Type B pancreatic cell (in vitro differentiated cells): ENCODE measurements at regions not wholly inside any gene's neighbourhood (a gene's known extent, or its start where the extent isn't known, plus 50 kb on each side); places are given as distances from the start of the nearest gene placed in this dataset.
"Not testable (repeated sequence)": the region's sequence is repeated elsewhere in the genome, so short reads cannot be mapped to it uniquely, and the experiment has no call there.

Experiments
- DNase-seq: peaks from one replicate; pipeline ENCODE4 v3.0.0; 2021; ENCODE audit warnings: mixed read lengths; ENCODE audit not compliant: unreplicated experiment; ENCODE audit errors: extremely low spot score
- H3K27ac Mint-ChIP-seq: 2 replicates; pipeline ENCODE4 v1.8.0; 2021; ENCODE audit warnings: mild to moderate bottlenecking, mixed read lengths
- H3K27me3 Mint-ChIP-seq: 2 replicates; pipeline ENCODE4 v1.8.0; 2021; ENCODE audit warnings: mixed read lengths
- H3K36me3 Mint-ChIP-seq: 2 replicates; pipeline ENCODE4 v1.8.0; 2021; ENCODE audit warnings: mixed read lengths
- H3K4me1 Mint-ChIP-seq: one replicate; pipeline ENCODE4 v1.8.0; 2021; ENCODE audit warnings: mixed read lengths; ENCODE audit not compliant: unreplicated experiment
- H3K4me3 Mint-ChIP-seq: 2 replicates; pipeline ENCODE4 v1.8.0; 2021; ENCODE audit warnings: mild to moderate bottlenecking, mixed read lengths
- H3K9me3 Mint-ChIP-seq: 2 replicates; pipeline ENCODE4 v1.8.0; 2021; ENCODE audit warnings: mixed read lengths
- TF ChIP-seq, protein P1 (sequence below): fragments of 200-600 bp; sonication (generic); conservative IDR thresholded peaks from 2 replicates; pipeline ENCODE4 v1.5.0; 2021; ENCODE audit warnings: antibody characterized with exemption, mild to moderate bottlenecking

DNA sequence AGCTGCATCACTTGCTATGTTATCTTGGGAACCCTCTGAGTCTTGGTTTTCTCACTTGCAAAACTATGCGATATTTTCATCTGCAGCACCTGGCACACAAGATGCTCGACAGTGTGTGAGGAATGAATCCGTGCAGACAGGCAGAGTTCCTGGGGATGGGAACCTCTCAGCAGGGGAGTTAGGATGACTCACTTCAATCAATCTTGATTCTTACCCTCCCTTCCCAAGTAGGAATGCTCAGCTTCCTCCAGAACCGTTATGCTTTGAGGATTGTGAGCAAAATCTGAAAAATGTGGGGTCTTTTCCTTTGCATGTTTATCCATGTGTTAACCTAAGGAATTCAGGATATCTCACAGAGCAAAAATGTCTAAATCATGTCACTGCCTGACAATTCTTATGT lies 68.9 kb upstream of the HNF1B start:
- Mint-ChIP-seq H3K27me3 (peaks cover 14% of the 10 kb centered on the region), H3K9me3 (no peaks in the 10 kb centered on the region), H3K4me3 (no peak overlapping the region), H3K4me1 (peaks cover 4% of the 10 kb centered on the region), H3K27ac (no peak overlapping the region), H3K36me3 (no peaks in the 10 kb centered on the region)
- DNase-seq, result no peak
- TF ChIP-seq, protein P1, sequence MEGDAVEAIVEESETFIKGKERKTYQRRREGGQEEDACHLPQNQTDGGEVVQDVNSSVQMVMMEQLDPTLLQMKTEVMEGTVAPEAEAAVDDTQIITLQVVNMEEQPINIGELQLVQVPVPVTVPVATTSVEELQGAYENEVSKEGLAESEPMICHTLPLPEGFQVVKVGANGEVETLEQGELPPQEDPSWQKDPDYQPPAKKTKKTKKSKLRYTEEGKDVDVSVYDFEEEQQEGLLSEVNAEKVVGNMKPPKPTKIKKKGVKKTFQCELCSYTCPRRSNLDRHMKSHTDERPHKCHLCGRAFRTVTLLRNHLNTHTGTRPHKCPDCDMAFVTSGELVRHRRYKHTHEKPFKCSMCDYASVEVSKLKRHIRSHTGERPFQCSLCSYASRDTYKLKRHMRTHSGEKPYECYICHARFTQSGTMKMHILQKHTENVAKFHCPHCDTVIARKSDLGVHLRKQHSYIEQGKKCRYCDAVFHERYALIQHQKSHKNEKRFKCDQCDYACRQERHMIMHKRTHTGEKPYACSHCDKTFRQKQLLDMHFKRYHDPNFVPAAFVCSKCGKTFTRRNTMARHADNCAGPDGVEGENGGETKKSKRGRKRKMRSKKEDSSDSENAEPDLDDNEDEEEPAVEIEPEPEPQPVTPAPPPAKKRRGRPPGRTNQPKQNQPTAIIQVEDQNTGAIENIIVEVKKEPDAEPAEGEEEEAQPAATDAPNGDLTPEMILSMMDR, result no peak

- H3K9me3 Mint-ChIP-seq, H3K4me1 Mint-ChIP-seq, H3K36me3 Mint-ChIP-seq, DNase-seq, H3K27ac Mint-ChIP-seq, H3K4me3 Mint-ChIP-seq, H3K27me3 Mint-ChIP-seq: not testable (repeated sequence)
Measured at GRCh38 chr17:37808846-37809245, 64.0 kb upstream of the HNF1B start.

DNA sequence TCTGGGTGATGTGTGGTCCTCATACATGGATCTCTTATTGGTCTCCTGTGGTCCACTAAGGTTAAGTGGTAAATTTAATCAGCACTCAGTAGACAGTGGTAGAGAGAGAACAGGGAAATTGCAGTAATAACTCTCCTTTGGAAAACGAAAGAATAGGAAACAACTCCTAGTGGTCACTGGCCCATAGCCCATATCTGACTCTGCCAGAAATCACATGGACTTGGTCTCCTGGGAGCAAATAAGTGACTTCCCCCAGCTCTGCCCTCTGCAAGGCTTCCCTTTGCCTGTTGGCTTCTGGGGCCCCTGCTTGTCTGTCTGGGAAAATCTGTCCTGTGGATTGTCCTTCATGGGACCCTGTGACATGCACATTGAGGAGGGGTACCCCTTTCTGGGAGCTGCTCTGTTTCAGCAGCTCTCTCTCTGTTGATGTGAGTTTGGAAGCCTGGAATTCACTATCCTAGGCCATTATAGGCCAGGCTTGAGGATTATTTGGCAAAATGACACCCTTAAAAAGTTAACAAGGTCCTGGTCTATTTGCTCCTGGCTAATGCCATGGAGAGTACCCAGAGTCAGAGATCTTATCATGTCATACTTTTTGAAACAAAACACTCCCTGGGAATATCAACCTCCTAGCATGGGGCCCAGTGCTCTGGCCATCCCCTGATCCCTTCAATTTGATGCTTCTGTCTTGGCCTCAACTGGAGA lies 58.0 kb upstream of the HNF1B start:
- Mint-ChIP-seq H3K27me3 (peaks cover 4% of the 10 kb centered on the region), H3K27ac (no peak overlapping the region), H3K4me3 (no peak overlapping the region), H3K36me3 (no peaks in the 10 kb centered on the region), H3K4me1 (no peaks in the 10 kb centered on the region), H3K9me3 (no peaks in the 10 kb centered on the region)
- TF ChIP-seq, protein P1, result no peak
- DNase-seq, result no peak

- H3K4me3 Mint-ChIP-seq, result no peak overlapping the region
- no peak overlapping the region for H3K27ac Mint-ChIP-seq
- H3K36me3 Mint-ChIP-seq, result no peaks in the 10 kb centered on the region
- TF ChIP-seq, protein P1, result no peak
- DNase-seq, result no peak
- no peaks in the 10 kb centered on the region for H3K4me1 Mint-ChIP-seq
- H3K9me3 Mint-ChIP-seq, result no peaks in the 10 kb centered on the region
- H3K27me3 Mint-ChIP-seq, result peaks cover 7% of the 10 kb centered on the region
Measured at GRCh38 chr17:37802061-37802595, 57.3 kb upstream of the HNF1B start.

GRCh38 chr17:37801171-37801570 lies 56.3 kb upstream of the HNF1B start:
- no peaks in the 10 kb centered on the region for H3K4me1 Mint-ChIP-seq
- no peak for DNase-seq
- peaks cover 7% of the 10 kb centered on the region for H3K27me3 Mint-ChIP-seq
- H3K4me3 Mint-ChIP-seq, result no peak overlapping the region
- H3K9me3 Mint-ChIP-seq, result no peaks in the 10 kb centered on the region
- TF ChIP-seq, protein P1, result no peak
- no peak overlapping the region for H3K27ac Mint-ChIP-seq
- H3K36me3 Mint-ChIP-seq, result no peaks in the 10 kb centered on the region

DNA sequence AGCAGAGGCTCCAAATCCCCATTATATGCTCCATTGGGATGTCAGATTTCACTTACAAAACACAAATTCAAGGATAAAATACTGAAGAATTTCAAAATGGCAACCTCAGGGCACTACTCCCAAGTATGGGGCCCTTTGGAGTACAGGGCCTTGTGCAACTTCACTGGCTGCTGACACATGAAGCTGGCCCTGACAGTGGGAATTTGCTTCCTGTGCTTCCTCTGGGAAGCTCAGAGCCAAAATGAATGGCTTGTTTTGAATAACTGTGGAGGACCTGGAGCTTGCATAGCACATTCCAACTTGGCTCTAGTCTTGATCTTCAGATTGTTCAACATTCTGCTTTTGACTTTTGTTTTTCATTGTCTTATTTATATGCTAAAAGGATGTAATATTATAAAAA lies 52.3 kb upstream of the HNF1B start:
- Mint-ChIP-seq H3K4me1 (no peaks in the 10 kb centered on the region), H3K9me3 (no peaks in the 10 kb centered on the region), H3K36me3 (no peaks in the 10 kb centered on the region), H3K4me3 (no peak overlapping the region), H3K27me3 (peaks cover 9% of the 10 kb centered on the region), H3K27ac (no peak overlapping the region)
- TF ChIP-seq, protein P1, result no peak
- no peak for DNase-seq
